Stimulated activated CD4-positive, alpha-beta T cell treated with anti-CD3 and anti-CD28 coated beads, Interleukin-15, amount 100 ng/mL, for 1 hour (primary cell): ENCODE measurements at regions not wholly inside any gene's neighbourhood (a gene's known extent, or its start where the extent isn't known, plus 50 kb on each side); places are given as distances from the start of the nearest gene placed in this dataset.

ENCODE experiments used
- DNase-seq, 2 donors: peaks; one replicate each; pipeline ENCODE4 v3.0.0-alpha.2; 2020; ENCODE audit warnings: low read depth in 1 of 2, low spot score in 1 of 2

DNA sequence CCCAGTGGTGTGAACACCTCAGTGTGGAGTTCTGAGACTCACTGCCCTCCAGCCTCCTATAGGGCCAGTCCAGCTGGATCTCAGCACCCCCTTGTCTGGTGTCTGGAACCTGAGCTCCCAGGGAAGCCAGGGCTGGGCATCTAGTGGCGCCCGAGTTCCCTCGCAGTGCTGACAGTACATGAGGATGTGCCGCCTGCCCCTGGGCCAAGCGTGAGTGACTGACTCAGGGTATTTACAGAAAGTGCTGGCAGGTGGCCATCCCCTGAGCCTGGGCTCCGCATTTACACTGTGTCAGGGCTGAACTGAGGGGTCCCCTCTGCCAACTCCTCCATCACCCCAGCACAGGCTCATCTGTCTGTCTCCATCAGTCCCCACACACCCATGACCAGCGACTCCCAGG lies 185.3 kb downstream of the BRD1 start:
- DNase-seq, result no peak

GRCh38 chr22:49641770-49642313 lies 185.8 kb downstream of the BRD1 start:
- DNase-seq, result no peak

GRCh38 chr22:49640366-49641095 lies 187.1 kb downstream of the BRD1 start:
- DNase-seq, result no peak

DNA sequence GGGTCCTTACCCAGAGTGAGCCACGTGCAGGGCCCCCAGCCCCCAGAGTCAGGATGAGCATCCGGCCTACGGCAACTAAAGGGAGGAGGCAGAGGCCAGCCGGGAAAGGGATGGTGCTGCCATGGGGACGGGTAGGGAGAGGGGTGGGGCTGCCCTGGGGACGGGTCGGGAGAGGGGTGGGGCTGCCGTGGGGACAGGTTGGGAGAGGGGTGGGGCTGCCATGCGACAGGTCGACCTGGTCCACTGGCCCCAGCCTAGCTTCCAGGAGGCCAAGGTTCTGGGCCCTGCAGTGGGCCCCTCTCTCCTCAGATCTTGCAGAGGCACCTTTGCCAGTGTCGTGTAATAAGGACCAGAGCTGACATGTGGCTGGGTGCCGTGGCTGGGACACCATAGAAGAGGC lies 187.7 kb downstream of the BRD1 start:
- no peak for DNase-seq

GRCh38 chr22:49638788-49639187 lies 188.9 kb downstream of the BRD1 start:
- DNase-seq, result no peak

GRCh38 chr22:49638001-49638400 lies 189.7 kb downstream of the BRD1 start:
- DNase-seq, result no peak

DNA sequence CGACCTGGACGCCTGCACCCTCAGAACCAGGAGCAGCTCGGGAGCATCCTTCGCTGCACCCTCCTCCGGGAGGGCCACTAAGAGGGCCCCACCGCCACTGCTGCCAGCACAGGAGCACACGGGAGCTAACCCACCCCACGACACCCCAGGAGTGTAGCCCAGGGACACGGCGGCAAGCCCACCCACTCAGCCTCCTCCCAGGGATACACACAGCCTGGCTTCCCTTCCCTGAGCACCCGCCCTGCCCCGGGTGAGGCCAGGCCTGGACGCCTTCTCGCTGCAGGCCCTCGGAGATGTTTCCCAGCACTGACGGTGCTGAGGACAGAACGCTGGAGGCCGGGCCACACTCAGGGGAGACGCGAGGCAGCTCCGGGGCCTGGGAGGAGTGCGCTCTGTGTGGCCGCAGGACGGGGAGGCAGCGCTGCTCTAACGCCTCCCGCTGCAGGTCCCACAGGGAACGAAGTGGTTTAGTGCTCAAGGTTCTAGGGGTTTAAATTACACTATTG lies 190.4 kb downstream of the BRD1 start:
- no peak for DNase-seq

- no peak for DNase-seq
These were observed 191.0 kb downstream of the BRD1 start for GRCh38 chr22:49636649-49637048.

DNA sequence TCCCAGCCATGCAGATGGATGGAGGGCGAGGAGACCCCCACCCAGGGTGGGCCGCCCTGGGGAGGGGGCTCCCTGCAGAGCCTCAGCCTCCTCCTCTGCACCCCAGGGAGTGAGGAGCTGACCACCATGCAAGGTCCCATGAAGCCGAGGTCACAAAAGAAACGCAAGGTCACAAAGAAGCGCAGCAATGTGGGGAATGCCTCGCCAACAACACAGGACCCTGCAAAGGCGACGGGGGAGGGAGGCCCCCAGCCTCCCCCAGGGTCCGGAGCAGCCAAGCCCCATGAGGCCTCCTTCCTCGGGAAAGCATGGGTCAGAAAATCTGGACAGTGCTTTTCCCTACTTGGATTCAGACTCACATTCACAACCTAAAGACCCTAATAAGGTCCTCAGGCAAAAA lies 191.5 kb downstream of the BRD1 start:
- no peak for DNase-seq

GRCh38 chr22:49634006-49634772 lies 193.5 kb downstream of the BRD1 start:
- DNase-seq, result no peak

GRCh38 chr22:49633010-49633324 lies 194.7 kb downstream of the BRD1 start:
- DNase-seq, result no peak

DNA sequence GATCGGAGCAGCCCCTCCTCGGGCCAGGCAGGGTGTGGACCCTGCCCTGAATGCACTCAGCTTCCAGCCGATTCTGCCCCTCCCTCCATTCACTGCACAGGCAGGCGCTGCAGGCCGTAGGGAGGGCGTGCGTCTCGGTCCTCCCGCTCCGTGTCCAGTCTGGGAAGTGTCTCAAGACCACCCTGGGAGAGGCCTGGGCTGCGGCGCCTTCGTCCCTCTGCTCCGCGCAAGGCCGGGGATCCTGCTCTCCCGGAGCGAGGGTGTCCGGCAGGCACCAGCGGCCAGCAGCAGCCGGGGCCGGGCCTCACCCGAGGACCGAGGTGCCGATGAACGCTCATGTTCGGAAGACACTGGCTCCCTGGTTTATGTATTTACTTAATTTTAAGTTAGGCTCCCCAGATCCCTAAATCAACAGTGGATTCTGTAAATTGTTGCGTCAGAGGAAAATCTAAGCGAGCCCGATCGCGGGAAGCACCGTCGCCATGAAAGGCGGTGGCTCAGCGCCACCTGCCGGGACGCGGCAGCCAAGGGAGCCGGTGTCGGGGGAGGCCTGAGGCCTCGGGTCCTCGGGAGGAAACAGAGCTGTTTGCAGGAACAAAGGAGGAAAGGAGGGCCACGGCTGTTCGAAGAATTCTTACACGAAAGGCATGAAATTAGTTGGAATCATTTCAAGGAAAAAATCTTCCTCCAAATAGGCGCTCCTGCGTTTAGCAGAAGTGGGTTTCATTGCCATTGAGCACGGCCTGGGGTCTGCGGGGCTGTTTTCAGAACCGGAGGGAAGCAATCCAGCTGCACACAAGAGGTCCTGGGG lies 195.3 kb downstream of the BRD1 start:
- DNase-seq, result no peak

- DNase-seq, result no peak
These were observed 197.2 kb downstream of the BRD1 start for GRCh38 chr22:49630448-49630946.

DNA sequence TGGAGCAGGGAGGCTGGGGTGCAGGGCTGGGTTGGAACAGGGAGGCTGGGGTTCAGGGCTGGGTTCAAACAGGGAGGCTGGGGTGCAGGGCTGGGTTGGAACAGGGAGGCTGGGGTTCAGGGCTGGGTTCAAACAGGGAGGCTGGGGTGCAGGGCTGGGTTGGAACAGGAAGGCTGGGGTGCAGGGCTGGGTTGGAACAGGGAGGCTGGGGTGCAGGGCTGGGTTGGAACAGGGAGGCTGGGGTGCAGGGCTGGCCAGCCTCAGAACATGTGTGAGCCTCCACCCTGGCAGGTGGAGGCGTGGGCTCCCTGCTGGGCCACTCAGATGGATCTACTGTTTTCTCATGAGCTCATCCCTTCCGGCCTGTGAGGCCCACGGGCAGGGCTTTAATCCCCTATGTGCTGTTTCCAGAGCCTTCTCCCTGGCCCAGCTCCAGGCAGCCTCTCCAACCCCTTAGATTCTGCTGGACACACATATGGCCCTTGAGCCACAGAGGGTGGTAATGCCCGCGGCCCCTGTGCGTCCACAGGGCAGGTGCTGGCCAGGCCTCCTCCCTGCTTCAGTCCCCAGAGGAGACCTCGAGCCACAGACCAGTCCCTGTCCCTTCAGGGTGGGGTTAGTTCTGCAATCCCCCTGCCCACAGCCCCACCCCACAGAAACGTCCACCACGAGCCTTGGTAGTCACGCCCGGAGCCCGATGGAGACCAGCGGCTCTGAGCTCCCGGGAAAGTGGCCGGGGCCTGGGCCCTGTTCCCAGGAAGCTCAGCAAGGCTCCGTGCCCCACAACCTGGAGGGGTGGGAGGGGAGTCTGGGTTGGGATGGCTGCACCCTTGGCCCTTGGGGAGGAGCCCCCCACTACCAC lies 197.9 kb downstream of the BRD1 start:
- no peak for DNase-seq

DNA sequence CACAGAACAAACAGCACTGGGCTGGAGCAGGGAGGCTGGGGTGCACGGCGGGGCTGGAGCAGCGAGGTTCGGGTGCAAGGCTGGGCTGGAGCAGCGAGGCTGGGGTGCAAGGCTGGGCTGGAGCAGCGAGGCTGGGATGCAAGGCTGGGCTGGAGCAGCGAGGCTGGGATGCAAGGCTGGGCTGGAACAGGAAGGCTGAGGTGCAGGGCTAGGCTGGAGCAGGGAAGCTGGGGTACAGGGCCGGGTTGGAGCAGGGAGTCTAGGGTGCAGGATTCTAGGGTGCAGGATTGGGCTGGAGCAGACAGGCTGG lies 198.5 kb downstream of the BRD1 start:
- no peak for DNase-seq

- DNase-seq, result no peak
These were observed 199.0 kb downstream of the BRD1 start for GRCh38 chr22:49628391-49629260.

GRCh38 chr22:49627217-49628181 lies 200.2 kb downstream of the BRD1 start:
- no peak for DNase-seq
